GM12864 (cell line): ENCODE measurements at regions not wholly inside any gene's neighbourhood (a gene's known extent, or its start where the extent isn't known, plus 50 kb on each side); places are given as distances from the start of the nearest gene placed in this dataset.

Experiments
- DNase-seq: peaks from one replicate; pipeline ENCODE4 v3.0.0-alpha.2; 2011; ENCODE audit warnings: low read depth
- H3K4me3 ChIP-seq: 2 replicates; pipeline ENCODE4 v1.5.1; 2011; ENCODE audit warnings: mild to moderate bottlenecking, low read depth, low read length, control low read depth
- CTCF ChIP-seq: IDR thresholded peaks from 2 replicates; pipeline ENCODE4 v1.5.1; 2011; ENCODE audit warnings: low read depth, mild to moderate bottlenecking, moderate library complexity, low read length, control low read depth, inconsistent platforms; ENCODE audit errors: missing control alignments

- TF ChIP-seq CTCF: peak; percentile 64
- DNase-seq: no peak
- no peak overlapping the region for H3K4me3 ChIP-seq
These were observed 63.8 kb upstream of the ACP3 start for GRCh38 chr3:132253262-132253878.

DNA sequence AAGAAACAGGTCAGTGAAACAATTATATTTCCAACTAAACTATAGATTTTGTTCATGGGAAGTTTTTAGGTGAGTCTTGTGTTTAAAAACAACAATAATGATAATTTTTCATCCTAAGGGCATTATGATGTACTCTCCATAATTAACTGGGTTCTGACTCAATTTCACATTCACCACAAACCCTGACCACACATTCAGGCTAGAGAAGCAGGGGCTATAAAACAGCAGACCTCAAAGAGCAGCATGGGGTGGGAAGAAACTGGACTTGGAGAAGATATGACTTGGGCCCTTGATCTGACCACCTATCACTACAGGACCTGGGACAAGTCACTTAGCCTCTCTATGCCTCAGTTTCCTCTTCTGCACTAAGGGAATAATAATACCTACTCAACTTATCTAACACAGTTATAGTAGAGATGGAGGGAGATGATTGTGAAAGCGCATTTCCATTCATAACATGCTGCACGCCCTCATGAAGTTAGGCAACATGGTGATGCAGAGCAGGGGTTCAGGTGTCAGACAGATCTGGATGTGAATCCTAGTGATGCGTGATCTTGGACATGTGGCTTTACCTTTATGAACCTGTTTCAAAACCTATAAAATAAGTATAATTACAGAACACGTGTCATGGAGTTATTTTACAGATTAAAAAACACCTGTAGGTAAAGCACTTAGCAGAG, 63.0 kb upstream of the ACP3 start:
- no peak for DNase-seq
- TF ChIP-seq CTCF: no peak
- H3K4me3 ChIP-seq: no peak overlapping the region

- DNase-seq: no peak
- no peak for TF ChIP-seq CTCF
- no peak overlapping the region for H3K4me3 ChIP-seq
These were observed 62.0 kb upstream of the ACP3 start for GRCh38 chr3:132255041-132255745.

DNA sequence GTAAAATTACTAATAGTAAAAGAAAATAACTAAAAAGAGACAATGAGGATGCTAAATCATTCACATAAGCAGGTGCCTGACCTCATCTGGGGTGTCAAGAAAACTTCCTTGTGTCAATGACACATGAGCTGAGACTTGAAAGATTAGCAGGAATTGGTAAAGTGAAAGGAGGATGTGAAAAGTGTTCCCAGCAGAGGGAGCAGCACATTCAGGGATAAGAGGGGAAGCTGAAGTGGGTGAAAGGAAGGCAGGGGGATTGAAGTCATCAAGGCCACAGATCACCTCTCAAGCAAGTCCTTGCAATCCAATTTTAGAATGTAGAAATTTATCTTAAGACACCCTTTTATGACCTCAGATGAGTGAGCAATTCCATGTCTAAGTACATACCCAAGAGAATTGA, 60.2 kb upstream of the ACP3 start:
- no peak for DNase-seq
- no peak overlapping the region for H3K4me3 ChIP-seq
- TF ChIP-seq CTCF: peak; percentile 9

DNA sequence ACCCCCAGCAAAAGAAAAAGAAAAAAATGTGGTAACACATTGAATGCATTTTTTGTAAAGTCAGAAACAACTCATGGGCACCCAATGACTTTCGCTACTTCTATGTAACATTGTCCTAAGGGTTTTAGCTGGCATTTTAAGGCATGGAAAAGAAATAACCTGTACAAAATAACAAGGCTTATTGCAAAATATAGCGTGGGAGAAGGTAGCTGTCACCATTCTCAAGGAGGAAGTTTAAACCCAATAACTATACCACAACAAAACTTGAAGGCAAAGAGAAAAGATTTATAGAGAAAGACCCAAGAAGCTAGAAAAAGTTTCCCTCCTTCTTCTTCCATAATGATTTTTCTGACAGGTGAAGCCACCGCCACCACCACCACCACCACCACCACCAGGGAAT, 55.7 kb upstream of the ACP3 start:
- no peak overlapping the region for H3K4me3 ChIP-seq
- TF ChIP-seq CTCF: no peak
- DNase-seq: no peak

DNA sequence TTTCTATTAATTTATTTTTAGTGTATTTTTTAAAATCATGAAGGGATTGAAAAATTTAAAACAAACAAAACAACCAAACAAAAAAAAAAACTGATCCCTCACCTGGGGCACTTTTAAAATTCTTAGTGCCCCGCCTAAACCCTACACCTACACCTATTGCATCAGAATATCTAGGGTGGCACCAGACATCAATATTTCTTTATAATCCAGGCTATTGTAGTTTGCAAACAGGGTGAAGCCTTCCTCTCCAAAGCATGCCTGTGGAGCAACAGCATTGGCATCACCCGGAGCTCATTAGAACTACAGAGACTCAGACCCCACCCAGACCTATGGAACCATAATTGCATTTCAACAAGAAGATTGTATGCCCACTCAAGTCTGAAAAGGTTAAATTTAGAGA, 54.9 kb upstream of the ACP3 start:
- no peak for TF ChIP-seq CTCF
- no peak overlapping the region for H3K4me3 ChIP-seq
- no peak for DNase-seq
